Endothelial cell of hepatic sinusoid (primary cell): ENCODE measurements at regions not wholly inside any gene's neighbourhood (a gene's known extent, or its start where the extent isn't known, plus 50 kb on each side); places are given as distances from the start of the nearest gene placed in this dataset.

ENCODE experiments used
- in situ Hi-C: cut with HindIII; loops from 2 replicates; pipeline ENCODE4 v1.10.0; 2017; ENCODE audit warnings: low sequenced_read_pairs

GRCh38 chr7:22660293-22660692 lies 66.7 kb upstream of the IL6 start:
- in situ Hi-C loops: loop anchor here (5.0 to 10.0 kb wide), 2 partner anchors 55 to 73 kb away; no protein-coding TSS in a partner anchor

- in situ Hi-C loops: loop anchor here (5.0 to 10.0 kb wide), 2 partner anchors 55 to 72 kb away; no protein-coding TSS in a partner anchor
These were observed 67.3 kb upstream of the IL6 start for GRCh38 chr7:22659741-22660140.

DNA sequence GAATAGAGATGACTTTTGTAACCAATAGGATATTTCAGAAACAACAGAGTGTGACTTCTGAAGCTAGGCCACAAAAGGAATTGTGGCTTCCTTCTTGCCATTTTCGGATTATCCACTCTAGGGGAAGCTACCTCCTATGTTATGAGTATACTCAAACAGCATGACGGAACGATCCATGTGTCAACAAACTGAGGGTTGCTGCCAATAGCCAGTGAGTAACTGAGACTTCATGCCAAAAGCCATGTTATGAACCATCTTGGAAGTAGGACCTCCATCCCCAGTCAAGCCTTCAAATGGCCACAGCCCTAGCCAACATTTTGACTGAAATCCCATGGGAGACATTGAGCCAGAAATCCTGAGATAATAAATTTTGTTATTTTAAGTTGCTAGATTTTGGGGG lies 69.0 kb upstream of the IL6 start:
- in situ Hi-C loops: no loop called here

- in situ Hi-C loops: no loop called here
These were observed 69.5 kb upstream of the IL6 start for GRCh38 chr7:22657479-22657878.

- in situ Hi-C loops: no loop called here
These were observed 71.2 kb upstream of the IL6 start for GRCh38 chr7:22655781-22656180.

DNA sequence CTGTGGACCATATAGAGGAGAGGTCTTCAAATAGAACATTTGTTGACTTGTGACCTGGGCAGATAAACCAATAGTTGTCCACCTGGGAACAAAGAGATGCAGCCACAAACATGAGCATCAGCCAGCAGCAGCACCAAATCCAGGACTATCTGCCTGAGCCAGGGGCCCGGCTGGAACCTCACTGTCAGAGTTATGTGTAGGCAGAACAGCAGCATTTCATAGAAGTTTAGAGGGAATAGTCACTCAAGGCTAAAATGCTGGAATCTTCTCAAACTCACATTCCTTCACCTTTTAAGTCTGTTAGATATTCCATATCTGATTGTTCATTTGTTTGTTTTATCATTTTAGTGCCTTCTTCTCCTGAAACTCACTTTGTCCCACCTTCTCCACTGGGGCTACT lies 72.2 kb upstream of the IL6 start:
- in situ Hi-C loops: no loop called here

- in situ Hi-C loops: no loop called here
These were observed 73.0 kb upstream of the IL6 start for GRCh38 chr7:22653951-22654350.

- in situ Hi-C loops: no loop called here
These were observed 75.3 kb upstream of the IL6 start for GRCh38 chr7:22651534-22652243.

DNA sequence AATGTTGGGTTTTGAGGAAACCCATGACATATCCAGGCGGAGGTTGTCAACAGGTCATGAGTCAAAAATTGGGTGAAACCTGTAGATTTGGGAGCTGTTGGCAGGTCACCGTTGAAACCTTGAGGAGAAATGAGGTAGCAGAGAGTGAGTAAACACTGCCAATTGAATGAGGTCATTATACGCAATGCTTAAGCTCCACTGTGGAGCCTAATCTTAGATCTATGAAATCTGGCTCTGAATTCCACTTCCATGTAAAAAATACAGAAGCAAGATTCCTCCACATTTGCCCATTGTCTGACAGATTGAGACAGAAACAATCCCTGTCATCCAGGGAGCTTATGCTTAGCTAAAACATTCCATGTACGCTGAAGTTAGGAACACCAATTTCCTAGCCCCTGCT lies 76.0 kb upstream of the IL6 start:
- in situ Hi-C loops: no loop called here

- in situ Hi-C loops: no loop called here
These were observed 77.3 kb upstream of the IL6 start for GRCh38 chr7:22649686-22650085.

DNA sequence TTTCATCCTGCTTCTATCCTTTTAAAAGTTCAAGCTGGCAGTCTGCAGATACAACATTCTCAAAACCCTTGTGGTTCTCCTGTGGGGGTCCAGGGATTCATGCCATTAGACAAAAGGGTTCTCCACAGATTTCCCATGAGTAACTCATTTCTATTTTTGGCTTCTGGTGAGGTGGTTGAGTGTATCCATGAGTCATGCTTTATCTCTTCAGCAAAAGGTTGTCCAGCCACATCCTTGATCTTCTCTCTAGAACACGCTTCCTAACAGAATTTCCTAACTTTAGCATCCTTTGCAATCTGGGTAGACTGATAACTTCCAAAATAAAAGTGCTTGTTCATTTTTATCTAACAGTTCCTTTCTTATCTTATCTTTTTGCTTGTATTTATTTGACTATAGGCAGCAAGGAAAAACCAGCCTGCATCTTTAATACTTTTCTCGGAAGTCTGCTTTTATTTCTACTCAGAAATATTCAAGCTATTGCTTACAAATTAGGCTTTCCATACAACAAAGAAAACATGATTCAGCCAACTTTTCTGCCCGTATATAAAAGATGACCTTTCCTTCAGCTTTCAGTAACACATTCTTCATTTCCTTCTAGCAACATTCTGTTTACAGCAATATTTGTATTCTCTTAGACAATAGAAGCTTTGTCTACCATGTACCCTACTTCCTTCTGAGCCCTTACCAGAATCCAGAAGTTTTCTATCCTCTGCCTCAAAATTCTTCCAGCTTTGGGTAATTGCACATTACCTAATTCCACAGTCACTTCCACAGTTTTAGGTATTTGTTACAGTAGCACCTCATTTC lies 79.3 kb upstream of the IL6 start:
- in situ Hi-C loops: no loop called here

DNA sequence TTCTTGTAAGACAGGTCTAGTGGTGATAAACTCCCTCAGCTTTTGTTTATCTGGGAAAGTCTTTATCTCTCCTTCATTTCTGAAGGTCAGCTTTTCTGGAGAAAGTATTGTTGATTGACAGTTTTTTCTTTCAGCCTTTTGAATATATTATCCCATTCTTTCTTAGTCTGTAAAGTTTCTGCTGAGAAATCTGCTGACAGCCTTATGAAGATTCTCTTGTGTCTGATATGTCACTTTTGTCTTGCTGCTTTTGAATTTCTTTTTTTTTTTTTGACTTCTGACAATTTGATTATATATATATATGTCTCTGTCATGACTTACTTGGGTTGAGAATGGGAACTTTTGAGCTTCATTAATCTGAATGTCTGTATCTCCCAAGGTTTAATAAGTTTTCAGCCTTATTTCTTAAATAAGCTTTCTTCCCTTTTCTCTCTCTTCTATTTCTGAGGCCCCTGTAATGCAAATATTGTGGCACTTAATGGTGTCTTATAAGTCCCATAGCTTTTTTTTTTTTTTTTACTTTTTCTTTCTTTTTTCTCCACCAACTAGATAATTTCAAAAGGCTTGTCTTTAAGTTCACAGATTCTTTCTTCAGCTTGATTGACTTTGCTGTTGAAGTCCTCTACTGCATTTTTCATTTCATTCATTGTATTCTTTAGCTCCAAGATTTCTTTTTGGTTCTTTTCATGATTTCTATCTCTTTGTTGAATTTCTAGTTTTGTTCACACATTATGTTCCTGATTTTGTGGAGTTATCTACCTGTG lies 81.4 kb upstream of the IL6 start:
- in situ Hi-C loops: no loop called here

DNA sequence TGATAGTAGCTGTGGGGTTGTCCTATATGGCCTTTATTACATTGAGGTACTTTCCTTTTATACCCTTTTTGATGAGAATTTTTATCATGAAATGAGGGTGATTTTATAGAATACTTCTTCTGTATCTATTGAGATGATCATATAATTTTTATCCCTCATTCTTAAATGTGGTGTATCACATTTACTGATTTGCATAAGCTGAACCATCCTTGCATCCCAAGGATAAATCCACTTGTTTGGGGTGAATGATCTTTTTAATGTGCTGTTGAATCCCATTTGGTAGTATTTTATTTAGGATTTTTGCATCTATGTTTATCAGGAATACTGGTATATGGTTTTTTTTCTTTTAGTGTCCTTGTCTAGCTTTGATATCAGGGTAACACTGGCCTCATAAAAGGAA lies 84.5 kb upstream of the IL6 start:
- in situ Hi-C loops: no loop called here

DNA sequence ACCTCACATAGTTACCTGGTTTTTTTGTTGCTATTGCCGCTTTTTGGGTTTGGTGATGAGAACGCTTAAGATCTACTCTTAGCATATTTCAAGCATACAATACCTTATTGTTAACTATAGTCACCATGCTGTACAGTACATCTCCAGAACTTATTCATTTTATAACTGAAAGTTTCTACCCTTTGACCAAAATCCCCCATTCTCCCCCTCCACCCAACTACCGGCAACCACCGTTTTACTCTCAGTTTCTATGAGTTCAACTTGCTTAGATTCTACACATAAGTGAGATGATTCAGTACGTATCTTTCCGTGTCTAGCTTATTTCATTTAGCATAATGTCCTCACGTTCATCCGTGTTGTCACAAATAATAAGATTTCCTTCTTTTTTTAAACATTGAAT lies 86.7 kb upstream of the IL6 start:
- in situ Hi-C loops: no loop called here

- in situ Hi-C loops: no loop called here
These were observed 87.6 kb upstream of the IL6 start for GRCh38 chr7:22639396-22639795.

GRCh38 chr7:22635349-22635748 lies 91.7 kb upstream of the IL6 start:
- in situ Hi-C loops: no loop called here

- in situ Hi-C loops: no loop called here
These were observed 93.0 kb upstream of the IL6 start for GRCh38 chr7:22633954-22634474.

- in situ Hi-C loops: no loop called here
These were observed 93.6 kb upstream of the IL6 start for GRCh38 chr7:22633286-22633953.

GRCh38 chr7:22632674-22633073 lies 94.3 kb upstream of the IL6 start:
- in situ Hi-C loops: no loop called here

- in situ Hi-C loops: no loop called here
These were observed 95.3 kb upstream of the IL6 start for GRCh38 chr7:22631730-22632129.

GRCh38 chr7:22630069-22630468 lies 96.9 kb upstream of the IL6 start:
- in situ Hi-C loops: no loop called here
